GM21529 (cell line): ENCODE measurements at regions not wholly inside any gene's neighbourhood (a gene's known extent, or its start where the extent isn't known, plus 50 kb on each side); places are given as distances from the start of the nearest gene placed in this dataset.

ENCODE experiments used
- ATAC-seq: cut with Tn5 transposase; IDR thresholded peaks from one replicate; pipeline ENCODE4 v1.9.1; 2021; ENCODE audit not compliant: unreplicated experiment

DNA sequence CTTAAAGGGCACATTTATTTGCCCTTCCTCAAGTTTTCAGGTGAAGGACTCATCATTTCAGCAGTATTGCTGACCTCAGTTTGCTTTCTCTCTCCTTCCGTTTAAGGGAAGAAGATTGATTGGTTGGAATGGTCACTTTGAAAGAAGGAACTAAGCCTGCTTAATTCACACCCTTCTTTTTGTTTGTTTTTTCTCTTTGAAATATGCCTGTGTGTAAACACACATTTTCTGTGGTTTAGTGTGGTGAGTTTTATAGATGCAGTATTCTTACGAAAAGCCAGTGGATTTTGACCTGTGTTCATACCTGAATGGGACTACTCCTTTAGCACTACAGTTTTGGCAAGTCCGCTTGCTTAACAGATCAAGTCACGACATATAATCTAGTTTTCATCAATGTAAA is 548.8 kb upstream of the EPHA7 start:
- no peak for ATAC-seq

DNA sequence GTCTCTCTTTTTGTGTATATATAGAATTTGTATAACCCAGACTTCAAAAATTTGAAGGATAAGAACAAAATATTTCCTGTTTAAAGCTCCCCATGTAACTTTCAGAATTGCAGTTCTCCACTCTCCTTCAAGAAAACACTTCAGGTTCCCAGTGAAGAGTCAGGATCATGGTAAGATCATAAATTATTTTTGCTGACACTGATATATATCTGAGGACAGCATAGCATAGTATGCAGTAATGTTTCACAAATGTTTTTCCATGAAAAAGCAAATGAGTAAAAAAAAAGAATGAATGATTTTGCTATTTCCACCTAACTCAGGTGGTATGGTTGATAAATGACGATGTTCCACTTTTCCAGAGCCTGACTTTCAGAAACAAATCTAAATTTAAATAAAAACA is 545.6 kb upstream of the EPHA7 start:
- ATAC-seq, result no peak

DNA sequence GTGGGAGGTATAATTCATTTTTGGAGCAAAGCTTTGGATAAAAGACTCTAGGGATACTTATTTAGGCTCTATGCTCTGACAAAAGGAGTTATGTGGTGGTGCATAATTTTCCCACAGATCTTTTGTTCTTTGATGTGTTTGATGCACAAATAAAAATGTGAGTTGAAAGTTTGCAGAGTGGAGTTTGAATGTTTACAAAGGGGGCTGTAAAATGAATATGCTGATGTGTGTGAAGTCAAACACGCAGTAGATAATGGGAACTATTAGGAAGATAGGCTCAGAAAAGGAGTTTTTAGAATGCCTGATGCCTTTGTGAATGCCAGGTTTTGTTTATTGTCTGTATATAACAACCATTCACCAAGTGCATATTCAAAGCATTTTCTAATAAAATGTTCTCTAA is 545.0 kb upstream of the EPHA7 start:
- ATAC-seq, result no peak

DNA sequence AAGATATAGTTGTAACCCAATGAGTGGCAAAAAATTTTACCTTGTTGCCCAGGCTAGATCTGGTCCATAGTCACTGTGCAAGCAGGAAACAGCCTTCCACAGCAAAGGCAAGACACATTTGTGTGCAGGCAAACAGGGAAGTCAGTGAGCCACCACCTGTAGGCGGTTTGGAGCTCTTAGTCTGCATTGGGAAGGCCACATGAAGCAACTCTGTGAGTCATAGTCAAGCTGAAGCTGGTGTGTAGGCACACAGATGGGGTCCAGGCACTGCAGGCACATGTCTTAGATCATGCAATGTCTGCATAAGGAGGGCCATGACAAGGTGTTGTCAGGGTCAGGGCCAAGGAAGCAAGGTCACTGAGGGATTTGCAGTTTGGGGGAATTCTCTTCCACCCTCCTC is 543.2 kb upstream of the EPHA7 start:
- no peak for ATAC-seq

DNA sequence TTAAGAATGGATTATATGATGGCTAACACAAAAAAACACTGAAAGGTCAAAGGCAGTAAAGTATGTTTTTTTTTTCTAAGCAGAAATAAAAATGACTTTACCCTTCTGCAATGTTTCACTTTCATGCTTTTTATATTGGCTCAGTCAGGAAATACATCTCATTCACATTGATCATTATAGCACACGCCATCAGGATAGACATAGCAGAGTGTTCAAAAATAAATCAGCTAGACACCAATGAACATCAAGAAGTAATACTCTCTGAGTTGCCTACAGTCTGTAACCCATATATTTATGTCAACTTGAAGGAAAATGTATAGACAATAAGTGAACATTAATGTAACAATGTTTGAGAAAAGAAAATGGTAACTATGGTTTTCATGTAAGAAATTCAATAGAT is 535.2 kb upstream of the EPHA7 start:
- no peak for ATAC-seq

DNA sequence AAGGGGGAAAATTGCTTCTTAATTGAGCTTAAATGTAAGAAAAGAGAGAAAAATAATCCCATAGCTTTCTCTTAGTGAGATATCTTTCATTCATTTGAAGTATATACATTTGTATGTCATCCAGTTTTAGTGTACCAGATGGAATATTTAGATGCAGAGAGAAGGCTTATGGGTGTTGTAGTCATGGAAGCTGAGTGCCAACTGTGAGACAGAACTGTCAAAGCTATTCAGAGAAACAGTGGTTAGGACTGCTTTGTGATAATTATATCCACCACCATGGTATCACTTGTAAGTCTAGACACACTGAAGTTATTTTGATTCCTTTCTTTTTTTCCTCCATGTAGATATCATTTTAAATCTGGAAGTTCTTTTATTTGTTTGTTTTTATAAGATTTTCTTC is 524.3 kb upstream of the EPHA7 start:
- ATAC-seq, result no peak

DNA sequence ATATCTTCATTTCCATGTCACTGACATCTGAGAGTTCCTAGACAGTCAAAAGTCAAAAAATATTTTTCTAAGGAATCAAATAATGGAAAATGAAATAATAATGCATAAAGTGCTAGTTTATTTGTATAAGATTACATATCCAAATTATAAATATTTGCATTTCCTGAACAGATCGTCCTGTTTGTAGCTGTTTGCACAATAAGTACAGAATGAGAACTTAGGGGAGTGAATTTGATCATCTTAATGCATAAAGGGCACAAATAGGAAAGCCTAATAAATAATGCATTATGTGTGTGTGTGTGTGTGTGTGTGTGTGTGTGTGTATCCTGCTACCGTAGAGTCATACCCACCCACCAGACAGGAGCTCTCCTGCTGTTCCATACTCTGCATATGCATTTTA is 521.0 kb upstream of the EPHA7 start:
- ATAC-seq, result no peak

DNA sequence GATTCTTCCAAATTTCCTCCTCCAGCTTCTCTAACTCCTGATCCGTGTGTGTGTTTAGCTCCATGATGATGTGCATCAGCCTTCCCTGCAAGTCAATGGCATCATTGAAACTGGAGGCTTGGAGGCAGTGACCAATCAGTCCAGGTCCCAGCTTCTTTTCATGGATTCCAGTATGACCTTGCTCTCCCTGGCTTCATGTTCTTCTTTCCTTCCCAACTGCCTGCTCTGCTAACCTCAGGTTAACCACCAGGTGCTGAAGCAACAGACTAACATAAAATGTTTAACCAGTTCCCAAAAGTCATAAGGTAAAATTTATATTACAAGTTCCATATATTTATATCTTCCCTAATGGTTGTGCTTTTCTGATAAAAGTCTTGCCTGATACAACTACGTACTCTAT is 512.8 kb upstream of the EPHA7 start:
- ATAC-seq, result no peak

DNA sequence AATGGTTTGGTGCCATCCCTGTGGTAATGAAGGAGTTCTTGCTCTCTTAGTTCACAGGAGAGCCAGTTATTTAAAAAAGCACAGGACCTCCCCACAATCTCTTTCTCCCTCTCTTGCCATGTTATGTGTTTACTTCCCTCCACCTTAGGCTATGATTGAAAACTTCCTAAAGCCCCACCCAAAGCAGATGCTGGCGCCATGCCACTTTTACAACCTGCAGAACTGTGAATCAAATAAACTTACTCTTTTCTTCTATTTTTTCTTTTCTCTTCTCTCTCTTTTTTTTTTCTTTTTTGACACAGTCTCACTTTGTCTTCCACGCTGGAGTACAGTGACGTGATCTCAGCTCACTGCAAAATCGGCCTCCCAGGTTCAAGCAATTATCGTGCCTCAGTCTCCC is 508.4 kb upstream of the EPHA7 start:
- ATAC-seq, result no peak

DNA sequence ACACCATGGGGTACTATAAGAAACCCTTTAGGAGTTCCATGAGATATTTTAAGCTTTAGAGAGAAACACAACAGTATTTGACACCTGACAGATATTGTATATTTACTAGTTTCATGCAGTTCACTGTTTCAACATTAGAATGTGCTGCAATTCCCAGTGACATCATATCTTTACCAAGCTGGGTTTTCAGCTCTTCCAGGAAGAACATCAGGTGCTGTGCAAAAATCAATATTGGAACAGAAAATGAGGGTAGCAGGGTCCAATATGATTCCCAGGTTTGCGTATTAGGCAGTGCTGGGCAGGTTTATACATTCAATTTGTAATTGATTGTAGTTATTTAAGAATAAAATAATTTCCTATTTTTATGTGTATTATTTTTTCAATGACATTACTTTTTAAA is 500.0 kb upstream of the EPHA7 start:
- no peak for ATAC-seq

DNA sequence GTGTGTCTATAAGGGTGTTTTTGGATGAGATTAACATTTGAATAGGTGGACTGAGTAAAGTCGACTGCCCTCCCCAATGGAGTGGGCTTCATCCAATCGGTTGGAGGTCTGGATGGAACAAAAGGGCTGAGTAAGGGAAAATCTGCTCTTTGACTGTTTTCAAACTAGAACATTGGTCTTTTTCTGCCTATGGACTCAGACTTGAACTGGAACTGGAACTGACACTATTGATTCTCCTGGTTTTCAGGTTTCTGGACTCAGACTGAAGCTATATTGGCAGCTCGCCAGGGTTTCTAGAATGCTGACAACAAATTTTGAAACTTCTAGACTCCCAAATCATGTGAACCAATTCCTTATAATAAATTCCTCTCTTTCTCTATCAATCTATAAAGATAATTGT is 498.9 kb upstream of the EPHA7 start:
- no peak for ATAC-seq

DNA sequence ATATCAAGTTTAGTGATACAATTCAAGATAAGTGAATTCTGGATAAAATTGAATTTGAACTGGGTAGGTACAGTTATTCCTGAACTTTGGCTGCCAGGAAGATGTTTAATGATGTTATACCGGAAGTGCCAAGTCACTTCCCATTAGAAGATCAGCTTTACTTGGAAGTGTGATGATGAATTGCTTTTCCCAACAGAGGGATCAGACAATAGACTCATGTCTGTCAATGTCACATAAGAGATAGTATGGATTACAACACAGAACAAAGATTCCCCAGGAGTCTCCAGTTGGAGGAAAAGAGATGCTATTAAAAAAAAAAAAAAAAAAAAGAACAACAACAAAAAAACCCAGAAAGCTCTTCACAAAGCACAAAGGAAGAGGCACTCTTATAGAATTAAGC is 497.9 kb upstream of the EPHA7 start:
- ATAC-seq, result no peak

DNA sequence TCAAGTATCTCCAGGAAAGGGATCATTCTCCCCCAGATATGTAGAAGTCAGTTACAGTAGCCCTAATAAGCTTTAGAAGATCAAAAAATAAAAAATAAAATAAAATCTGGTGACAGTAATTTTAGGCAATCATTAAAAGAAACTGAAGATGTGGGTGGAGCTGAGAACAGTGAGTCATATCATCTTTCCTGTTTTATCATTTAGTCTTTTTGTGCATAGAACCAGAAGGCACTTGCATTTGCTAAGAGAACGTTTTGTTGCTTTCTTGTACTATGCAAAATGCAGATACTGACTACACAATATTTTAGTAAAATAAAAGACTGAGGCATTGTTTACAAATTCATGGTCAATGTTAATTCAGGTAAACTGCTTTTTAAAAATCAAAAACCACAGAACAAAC is 497.4 kb upstream of the EPHA7 start:
- ATAC-seq, result no peak

DNA sequence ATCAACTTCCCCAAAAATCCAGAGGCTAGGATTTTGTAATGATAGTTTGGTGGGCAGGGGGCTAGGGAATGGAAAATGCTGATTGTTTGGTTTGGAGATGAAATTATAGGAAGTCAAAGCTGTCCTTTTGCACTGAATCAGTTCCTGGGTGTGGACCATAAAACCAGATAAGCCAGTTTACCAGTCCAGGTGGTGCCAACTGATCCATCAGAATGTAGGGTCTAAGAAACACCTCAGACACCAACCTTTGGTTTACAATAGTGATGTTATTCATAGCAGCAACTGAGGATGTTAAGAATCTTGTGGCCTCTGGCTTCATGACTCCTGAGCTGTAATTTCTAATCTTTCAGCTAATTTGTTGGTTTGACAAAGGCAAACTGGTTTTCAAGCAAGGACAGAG is 496.6 kb upstream of the EPHA7 start:
- no peak for ATAC-seq

DNA sequence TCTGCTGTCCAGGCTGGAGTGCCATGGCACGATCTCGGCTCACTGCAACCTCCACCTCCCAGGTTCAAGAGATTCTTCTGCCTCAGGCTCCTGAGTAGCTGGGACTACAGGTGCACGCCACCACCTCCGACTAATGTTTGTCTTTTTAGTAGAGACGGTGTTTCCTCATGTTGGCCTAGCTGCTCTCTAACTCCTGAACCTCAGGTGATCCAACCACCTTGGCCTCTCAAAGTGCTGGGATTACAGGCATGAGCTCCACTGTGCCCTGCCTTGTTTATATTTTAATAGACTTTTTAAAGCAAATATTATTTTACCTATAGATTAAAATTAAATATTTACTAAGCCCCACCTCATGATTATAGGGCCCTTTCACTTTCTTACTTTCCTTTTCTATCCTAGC is 483.2 kb upstream of the EPHA7 start:
- no peak for ATAC-seq

DNA sequence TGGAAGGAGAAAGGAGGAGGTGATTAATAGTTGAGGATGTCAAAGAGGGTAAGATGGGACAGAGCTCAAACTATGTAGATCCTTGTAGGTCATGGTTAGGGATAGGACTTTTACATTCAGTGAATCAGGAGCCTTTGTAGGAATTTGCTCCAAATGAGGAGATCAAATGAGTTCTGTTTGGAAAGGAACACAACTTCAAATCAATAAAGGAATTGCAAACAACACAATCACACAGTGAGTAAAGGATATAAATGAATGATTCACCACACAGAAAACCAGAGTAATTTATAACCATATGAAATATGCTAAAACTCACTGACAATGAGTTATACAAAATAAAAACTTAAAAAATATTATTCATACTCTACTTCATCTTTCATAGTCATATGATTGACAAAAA is 480.8 kb upstream of the EPHA7 start:
- ATAC-seq, result no peak

DNA sequence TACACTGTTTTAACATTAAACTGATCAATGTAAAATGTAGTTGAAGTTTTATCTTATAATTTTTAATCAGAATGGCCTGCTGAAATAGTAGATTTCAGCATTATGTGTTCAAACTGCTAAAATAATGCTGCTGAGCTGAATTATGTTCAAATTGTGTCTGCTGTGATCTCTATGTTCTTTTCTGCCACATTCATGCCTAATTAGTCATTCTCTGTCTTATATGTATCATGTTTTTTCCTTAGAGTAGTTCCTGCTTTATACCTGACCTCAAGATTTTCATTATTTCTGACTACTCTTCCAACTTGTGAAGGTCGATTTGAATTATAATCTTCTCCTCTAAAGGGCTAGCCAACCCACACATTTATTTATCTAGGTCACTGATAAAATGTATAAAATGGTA is 476.7 kb upstream of the EPHA7 start:
- ATAC-seq, result no peak

DNA sequence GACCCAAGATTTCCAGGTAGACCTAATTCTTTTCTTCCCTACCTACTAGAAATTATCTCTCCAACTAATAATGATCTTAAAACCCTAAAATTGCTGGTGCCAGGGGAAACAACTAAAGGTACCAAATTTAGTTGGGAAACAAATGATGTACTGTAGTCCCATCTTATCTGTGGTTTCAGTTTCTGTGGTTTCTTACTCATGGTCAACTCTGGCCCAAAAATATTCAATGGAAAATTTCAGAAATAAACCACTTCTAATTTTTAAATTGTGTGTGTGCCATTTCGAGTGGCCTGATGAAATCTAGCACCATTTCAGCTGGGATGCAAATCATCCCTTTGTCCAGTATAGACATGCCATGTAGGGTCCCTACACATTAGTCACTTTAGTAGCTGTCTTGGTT is 475.2 kb upstream of the EPHA7 start:
- ATAC-seq, result no peak

DNA sequence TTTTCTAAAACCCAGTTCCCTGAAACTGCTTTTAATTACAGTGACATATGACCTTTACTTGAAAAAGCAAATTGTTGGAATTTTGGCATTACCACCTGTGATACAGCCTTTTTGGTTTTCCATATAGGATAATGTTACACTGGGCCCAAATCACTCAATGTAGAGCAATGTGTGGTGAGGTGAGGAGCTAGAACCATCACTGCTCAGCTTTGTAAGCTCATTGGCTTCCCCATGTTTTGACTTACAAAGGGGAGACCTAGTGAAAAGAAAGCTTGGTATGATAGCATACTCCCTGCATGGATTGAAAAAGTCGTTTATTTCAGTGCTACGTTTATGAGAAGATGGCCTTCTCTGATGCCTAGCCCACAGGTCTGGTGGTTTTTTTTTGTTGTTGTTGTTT is 470.4 kb upstream of the EPHA7 start:
- ATAC-seq, result no peak

DNA sequence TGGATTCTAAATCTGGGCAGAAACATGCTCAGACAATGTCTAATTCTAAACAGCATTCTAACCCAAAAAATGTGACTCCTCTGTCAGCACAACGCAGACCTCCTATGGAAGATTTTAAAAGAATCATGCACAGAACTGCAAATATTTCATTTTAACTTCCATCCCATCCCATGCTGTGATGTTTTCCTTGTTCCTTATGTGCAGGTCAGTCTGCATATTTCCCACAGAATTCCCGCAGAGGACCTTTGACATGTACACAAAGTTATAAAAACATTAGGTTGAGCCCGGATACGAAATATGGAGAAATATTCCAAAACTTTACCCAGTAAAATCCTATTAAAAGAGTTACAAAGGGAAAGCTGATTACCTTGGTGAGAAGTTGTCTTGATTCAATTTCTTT is 467.1 kb upstream of the EPHA7 start:
- no peak for ATAC-seq

DNA sequence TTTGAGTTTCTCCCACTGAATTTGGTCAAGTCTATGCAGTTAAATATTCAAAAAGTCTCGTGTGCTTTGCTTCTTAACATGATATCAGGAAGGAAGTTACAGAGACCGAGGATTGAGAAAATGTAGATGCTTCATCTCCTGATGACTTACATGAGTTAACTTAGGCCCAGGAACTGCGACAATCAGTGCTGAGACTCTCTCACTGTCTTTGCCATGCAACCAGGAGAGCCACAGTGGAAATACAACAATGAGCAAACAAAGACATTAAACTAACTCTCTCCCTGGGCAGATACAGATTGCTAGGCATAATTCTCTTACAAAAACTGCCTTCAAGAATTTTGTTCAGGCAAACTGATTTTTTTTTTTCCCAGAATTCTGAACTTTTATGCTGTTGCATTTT is 440.6 kb upstream of the EPHA7 start:
- ATAC-seq, result no peak

DNA sequence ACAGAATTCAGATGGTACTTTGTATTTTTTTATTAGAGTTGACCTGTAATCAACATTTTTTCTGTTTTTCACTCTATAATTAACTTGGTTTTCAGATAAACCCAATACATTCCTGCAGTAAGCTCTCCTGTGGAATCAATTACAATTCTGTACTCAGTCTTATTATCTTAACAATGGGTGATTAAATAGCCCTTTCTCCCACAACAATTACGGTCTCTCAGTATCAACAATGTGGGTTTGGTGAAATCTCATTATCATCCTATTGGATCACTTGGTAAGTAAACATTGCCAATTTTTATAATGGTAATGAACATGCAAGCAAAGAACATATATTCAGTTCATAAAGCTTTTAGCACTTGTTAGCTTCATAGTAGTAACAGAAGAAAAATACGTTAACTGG is 438.9 kb upstream of the EPHA7 start:
- ATAC-seq, result no peak

DNA sequence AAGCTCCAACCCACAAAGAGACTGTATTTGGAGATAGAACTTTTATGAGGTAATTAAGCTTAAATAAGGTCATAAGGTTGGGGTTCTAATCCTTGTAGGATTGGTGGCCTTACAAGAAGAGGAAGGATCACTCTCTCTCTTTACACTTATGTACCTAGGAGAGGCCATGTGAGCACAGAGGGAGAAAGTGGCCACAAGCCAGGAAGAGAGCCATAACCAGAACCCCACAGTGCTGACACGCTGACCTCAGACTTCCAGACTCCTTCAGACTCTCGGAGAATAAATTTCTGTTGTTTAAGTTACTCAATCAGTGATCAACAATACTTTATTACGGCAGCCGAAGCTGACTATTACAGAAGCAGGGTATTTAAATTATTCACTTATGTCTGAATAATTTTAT is 430.5 kb upstream of the EPHA7 start:
- no peak for ATAC-seq

DNA sequence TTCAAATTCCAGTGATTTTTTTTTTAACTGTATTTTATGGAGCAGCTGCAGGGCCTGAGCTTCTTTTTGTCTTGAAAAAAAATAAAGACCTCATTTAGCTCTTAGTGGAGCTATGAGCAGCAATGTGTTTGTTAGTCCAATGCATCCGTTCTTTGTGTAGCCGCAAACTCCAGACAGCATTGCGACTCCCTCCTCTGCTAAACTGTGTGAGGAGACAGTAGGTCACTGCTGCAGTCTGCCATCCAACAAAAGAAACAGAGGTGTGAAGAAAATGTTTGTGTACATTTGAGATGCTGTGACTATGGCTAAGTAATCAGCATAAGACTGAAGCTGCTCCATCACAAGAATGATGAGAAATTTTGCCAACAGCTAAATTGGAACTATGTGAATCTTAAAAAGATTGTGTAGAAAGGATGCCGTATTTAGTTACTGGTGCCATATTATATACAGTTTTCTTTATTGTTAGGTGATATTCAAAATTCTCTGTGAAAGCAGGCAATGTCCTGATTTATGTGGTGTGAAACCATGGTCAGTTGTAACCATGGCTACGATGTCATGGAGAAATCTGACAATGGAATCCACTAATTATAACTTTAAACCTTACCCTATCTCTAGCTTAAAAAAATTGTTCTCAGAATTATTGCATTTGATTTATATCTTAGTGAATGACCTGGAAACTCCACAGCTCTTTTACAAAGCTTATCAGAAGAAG is 428.8 kb upstream of the EPHA7 start:
- ATAC-seq, result no peak
